Left ventricle myocardium superior (tissue), 1 donor: ENCODE measurements at regions not wholly inside any gene's neighbourhood (a gene's known extent, or its start where the extent isn't known, plus 50 kb on each side); places are given as distances from the start of the nearest gene placed in this dataset.

Experiments
- ATAC-seq: fragments of 200-7000 bp; cut with Tn5 transposase; one replicate; pipeline ENCODE4 v1.9.1; 2020; ENCODE audit warnings: mild to moderate bottlenecking, moderate library complexity
- DNase-seq: peaks from one replicate; pipeline ENCODE4 v3.0.0-alpha.2; 2020
- intact Hi-C: fragments of 100-400 bp; cut with micrococcal nuclease; formaldehyde crosslinking; loops from one replicate; pipeline ENCODE4 v1.11.0; 2022
- donor health status: DM: no; HTN: yes; CAD: no; lungs with severe emphysema.

DNA sequence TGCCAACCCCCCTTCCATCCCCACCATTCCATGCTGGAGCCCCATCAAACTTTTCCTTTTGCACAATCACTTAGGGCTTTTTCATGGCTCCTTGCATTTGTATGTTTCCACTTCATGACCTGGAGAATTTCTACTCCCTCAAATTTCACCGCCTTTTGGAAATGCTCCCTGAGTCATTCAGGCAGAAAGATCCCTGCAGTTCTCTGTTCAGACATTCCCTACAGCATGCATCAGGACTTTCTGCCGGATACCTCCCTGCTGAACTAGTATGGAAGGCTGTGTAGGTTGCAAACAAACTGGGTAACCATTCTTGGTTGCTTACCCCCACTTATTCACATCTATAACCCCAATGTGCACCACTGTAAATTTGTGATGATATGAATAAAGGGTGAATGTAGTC is 389.6 kb upstream of the CELF4 start:
- no peak for DNase-seq
- ATAC-seq, result no peak
- intact Hi-C loops, result no loop called here

GRCh38 chr18:37953876-37954275 is 388.3 kb upstream of the CELF4 start:
- intact Hi-C loops, result no loop called here

GRCh38 chr18:37948471-37948870 is 382.9 kb upstream of the CELF4 start:
- intact Hi-C loops, result no loop called here
- no peak for ATAC-seq
- no peak for DNase-seq

More at GRCh38 chr18:37953876-37954275, 388.3 kb upstream of the CELF4 start:
- ATAC-seq (no peak), DNase-seq (no peak)

- no peak for ATAC-seq
- no peak for DNase-seq
- intact Hi-C loops, result no loop called here
These were observed 380.7 kb upstream of the CELF4 start for GRCh38 chr18:37946324-37946723.

- intact Hi-C loops, result no loop called here
- ATAC-seq (no peak), DNase-seq (no peak)
These were observed 379.2 kb upstream of the CELF4 start for GRCh38 chr18:37944700-37945270.

DNA sequence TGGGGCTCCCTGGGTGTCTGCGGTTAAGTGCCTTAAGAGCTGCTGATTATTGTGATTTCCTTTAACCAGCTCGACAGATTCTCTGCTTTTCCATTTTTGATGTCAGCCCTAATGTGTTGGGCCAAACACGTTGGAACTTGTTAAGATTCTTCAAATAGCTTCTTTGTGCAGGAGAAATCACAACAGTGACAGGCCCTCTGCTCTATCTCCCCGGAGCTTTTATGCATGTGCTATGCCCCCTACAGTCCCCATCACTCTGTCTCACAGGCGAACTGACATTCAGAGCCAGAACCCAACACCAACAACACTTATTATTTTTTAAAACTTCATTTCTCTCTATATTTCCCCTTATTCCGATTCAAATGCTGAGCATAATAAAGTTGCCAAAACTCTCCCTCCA is 371.7 kb upstream of the CELF4 start:
- ATAC-seq (no peak), DNase-seq (no peak)
- intact Hi-C loops, result no loop called here

DNA sequence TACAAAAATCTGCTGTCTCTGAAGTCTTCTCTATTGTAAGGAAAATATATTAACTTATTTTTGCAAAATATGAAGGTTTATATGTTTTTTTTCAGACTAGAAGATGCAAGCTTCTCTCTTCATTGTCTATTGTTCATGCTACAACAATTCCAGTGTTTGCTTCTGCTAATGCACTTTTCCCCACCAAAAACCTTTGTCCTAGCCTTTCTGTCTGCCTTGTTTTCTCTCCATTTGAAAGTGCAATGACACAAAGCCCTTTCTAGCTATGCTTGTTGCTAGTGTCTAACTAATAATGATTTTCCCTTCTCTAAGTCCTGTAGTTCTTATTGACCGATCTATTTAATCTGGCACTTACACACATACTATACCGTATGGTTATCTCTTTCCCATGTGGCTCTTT is 369.5 kb upstream of the CELF4 start:
- no peak for ATAC-seq
- intact Hi-C loops, result no loop called here

GRCh38 chr18:37930640-37931039 is 365.0 kb upstream of the CELF4 start:
- intact Hi-C loops, result no loop called here
- no peak for DNase-seq
- no peak for ATAC-seq

More for the DNA sequence above, 369.5 kb upstream of the CELF4 start:
- no peak for DNase-seq

- DNase-seq, result no peak
- intact Hi-C loops, result no loop called here
- ATAC-seq, result no peak
These were observed 356.6 kb upstream of the CELF4 start for GRCh38 chr18:37922162-37922561.

GRCh38 chr18:37920865-37921264 is 355.3 kb upstream of the CELF4 start:
- ATAC-seq, result no peak
- intact Hi-C loops, result no loop called here

GRCh38 chr18:37913051-37913450 is 347.5 kb upstream of the CELF4 start:
- intact Hi-C loops, result no loop called here
- ATAC-seq (no peak), DNase-seq (no peak)

More at GRCh38 chr18:37920865-37921264, 355.3 kb upstream of the CELF4 start:
- DNase-seq, result no peak

GRCh38 chr18:37902344-37902743 is 336.7 kb upstream of the CELF4 start:
- ATAC-seq (no peak), DNase-seq (no peak)
- intact Hi-C loops, result no loop called here

DNA sequence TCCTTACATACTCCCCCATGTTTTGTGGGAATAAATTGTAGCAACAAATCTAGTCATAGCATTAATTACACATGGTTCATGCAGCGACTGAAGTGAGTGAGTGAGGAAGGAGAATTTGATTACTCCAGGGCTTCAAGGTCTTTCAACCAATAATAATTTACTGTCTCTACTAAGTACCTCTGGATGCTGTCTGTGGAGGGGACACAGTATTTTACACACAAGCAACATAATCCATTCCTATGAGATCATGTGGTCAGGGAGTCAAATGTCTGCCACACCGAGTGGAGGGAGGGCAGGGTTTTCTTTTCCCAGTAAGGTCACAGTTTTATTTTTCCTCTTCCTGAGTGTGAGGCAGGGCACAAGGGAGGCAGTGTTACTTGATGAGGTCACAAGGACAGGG is 334.7 kb upstream of the CELF4 start:
- intact Hi-C loops, result no loop called here
- DNase-seq (no peak), ATAC-seq (no peak)

GRCh38 chr18:37889963-37890362 is 324.4 kb upstream of the CELF4 start:
- ATAC-seq (no peak), DNase-seq (no peak)
- intact Hi-C loops, result no loop called here

GRCh38 chr18:37874721-37875120 is 309.1 kb upstream of the CELF4 start:
- no peak for ATAC-seq
- DNase-seq, result no peak
- intact Hi-C loops, result no loop called here

DNA sequence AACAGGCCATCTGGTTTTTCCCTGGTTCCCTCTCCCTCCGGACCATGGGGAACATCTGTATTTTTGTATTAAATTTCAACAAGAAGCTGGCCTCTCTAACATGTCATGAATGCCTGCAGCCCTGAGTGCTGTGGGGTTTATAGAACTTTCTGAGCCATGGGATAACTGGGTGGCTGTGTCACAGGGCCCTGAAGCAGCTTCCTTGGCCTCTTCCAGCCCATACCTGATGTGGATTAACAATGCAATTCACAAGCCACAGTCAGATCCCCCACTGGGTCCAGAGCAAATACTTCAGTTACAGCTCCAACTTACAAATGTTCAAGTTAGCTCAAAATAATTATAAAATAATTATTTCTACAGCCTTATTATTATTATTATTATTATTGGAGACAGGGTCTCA is 307.8 kb upstream of the CELF4 start:
- ATAC-seq, result no peak
- no peak for DNase-seq
- intact Hi-C loops, result no loop called here

DNA sequence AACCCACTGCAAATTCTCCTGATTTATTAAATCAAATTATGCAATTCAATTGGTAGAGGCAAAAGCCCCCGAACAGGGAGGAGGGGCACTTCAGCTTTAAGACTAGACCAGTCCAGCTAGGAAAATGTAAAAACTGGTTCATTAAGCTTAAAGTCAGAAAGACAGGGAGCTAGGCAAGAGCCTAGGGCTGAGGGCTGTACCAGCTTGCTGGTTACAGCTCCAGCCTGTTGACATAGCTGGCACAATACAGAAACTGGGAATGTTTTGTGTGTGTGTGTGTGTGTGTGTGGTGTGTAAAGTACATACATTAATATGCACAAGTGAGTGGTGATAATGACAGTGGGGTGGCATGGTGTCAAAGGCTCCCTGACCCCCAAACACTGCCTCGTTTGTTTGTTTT is 307.0 kb upstream of the CELF4 start:
- intact Hi-C loops, result no loop called here
- ATAC-seq, result no peak

GRCh38 chr18:37871561-37871960 is 306.0 kb upstream of the CELF4 start:
- DNase-seq (no peak), ATAC-seq (no peak)
- intact Hi-C loops, result no loop called here

More for the DNA sequence above, 307.0 kb upstream of the CELF4 start:
- no peak for DNase-seq

GRCh38 chr18:37869051-37869450 is 303.5 kb upstream of the CELF4 start:
- no peak for DNase-seq
- ATAC-seq, result no peak
- intact Hi-C loops, result no loop called here

DNA sequence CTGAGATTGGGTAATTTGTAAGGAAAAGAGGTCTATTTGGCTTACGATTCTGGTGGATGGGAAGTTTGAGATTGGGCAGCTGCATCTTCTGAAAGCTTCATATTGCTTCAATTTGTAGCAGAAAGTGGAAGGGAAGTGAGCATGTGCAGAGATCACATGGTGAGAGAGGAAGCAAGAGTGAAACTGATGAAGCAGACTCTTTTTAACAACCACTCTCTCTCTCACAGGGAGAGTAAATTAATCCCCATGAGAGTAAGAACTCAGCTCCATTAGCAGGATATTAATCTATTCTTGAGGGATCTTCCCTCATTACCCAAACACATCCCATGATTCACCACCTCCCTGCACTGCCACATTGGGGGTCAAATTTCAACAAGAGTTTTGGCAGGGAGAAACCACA is 298.5 kb upstream of the CELF4 start:
- intact Hi-C loops, result no loop called here
- ATAC-seq (no peak), DNase-seq (no peak)

DNA sequence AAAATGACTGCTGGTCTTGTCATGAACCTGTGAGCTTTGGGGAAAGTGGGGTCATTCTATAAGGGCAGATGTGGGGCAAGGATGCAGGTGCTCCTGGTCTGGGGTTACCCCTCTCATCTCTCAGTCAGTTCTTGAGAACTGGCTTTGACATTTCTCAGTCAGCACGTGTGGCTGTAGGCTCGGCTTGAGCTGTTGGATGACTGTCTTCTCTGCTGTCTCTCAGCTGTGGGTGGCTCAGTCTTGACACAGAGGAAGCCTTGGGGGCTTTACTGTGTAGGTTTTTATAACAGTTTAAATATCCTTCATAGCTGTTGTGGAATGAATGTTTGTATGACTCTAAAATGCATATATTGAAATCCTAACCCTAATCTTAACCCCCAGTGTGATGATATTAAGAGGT is 296.4 kb upstream of the CELF4 start:
- intact Hi-C loops, result no loop called here
- ATAC-seq (no peak), DNase-seq (no peak)

- ATAC-seq, result no peak
- intact Hi-C loops, result no loop called here
- no peak for DNase-seq
These were observed 288.8 kb upstream of the CELF4 start for GRCh38 chr18:37854396-37854795.
